ENCODE measurements at regions not wholly inside any gene's neighbourhood (a gene's known extent, or its start where the extent isn't known, plus 50 kb on each side); places are given as distances from the start of the nearest gene placed in this dataset.
"Not testable (repeated sequence)": the region's sequence is repeated elsewhere in the genome, so short reads cannot be mapped to it uniquely, and the experiment has no call there.

DNA sequence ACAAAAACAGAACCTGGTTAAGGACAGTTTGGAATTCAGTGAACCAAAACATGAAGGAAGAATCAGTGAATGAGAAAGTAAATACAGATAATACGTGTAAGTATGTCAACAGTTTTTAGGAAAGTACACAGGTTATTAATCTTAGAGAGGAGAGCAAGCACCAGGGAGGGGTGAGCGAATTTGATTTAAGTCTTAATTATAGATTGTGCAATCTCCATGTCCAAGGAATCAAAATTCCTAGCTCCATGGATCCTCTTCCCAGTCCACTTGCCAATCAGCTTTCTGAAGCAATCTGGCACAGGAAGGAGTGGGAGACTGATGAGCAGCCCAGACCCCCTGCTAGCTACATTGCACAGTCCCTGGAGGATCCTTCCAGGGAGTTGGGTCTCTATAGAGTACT lies 346.4 kb downstream of the SETD4 start:
- in situ Hi-C loops (cut with HindIII; ENCODE audit: low sequenced_read_pairs): no loop called here

- in situ Hi-C loops (cut with HindIII; ENCODE audit: low sequenced_read_pairs): no loop called here
Measured at GRCh38 chr21:35711661-35712060, 348.7 kb downstream of the SETD4 start.

DNA sequence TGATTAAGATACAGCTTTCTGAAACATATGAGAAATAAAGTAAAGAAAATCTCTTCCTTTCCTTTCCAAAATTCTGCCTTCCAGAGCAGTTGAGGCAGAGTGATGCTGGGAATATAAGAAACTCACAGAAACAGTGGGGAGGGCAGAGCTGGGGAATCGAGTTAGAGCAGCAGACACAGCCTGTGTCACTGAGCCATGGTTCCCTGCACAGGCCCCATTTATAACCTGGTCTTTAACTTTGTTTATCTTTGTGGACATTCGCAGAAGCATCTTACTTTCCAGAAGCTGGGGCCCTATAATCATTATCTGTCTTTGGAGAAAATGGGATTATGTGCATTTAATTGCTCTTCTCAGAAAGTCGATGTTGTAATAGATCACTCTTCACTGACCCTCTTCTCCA lies 349.1 kb downstream of the SETD4 start:
- in situ Hi-C loops (cut with HindIII; ENCODE audit: low sequenced_read_pairs): no loop called here

DNA sequence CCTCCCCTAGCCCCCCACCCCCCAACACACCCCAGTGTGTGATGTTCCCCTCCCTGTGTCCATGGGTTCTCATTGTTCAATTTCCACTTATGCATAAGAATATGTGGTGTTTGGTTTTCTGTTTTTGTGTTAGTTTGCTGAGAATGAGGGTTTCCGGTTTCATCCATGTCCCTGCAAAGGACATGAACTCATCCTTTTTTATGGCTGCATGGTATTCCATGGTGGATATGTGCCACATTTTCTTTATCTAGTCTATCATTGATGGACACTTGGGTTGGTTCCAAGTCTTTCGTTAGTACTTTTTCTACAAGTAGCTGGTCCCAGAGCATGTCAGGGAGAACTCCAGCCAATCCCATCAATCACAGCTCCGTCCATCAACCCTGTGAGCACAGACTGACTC lies 350.3 kb downstream of the SETD4 start:
- in situ Hi-C loops (cut with HindIII; ENCODE audit: low sequenced_read_pairs): not testable (repeated sequence)

DNA sequence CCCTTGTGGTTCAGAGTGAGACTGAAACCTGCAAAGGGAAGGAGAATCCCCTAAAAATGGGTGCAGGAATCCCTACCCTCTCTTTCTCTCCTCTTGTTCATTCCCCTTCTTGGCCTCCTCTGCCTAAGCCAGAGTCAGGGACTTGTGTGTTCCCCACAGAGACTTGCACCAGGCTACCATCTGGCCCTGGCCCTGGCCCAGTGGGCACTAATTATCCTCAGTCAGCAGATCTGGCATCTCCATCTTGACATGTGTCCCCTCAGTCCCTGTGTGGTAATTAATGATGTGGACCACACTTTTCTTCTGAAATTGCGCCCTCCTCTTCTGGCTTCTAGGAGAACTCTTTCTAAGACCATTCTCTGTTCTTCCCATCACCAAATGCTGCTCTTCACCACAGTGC lies 354.4 kb downstream of the SETD4 start:
- in situ Hi-C loops (cut with HindIII; ENCODE audit: low sequenced_read_pairs): no loop called here

DNA sequence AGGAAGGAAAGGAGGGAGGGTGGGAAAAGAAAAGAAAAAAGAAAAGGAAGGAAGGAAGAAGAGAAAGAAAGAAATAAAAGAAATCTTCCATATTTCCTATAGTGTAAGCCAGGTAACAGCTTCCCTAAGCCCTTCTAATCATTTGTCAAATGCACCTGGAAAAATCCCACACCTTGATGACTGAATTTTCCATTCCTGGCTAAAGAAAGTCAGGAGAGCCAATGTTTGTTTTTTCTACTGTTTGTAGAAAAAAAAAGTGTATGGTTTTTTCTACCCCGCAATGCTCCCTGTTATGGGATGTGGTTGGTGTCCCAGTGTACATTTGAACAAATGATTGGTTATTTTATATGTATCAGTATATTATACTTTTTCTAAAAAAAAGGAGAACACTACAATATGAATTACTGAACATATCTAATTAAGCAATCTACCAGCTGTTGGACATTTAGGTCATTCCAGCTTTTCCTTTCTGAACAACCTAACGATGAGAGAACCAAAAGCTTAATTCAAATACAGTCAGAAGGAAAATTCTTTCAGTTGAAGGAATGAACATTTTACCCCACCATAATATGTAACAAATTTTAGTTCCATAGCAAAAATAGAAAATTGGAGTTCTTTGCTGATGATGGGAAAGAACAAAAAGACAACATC lies 355.0 kb downstream of the SETD4 start:
- in situ Hi-C loops (cut with HindIII; ENCODE audit: low sequenced_read_pairs): no loop called here

GRCh38 chr21:35703704-35704103 lies 356.6 kb downstream of the SETD4 start:
- in situ Hi-C loops (cut with HindIII; ENCODE audit: low sequenced_read_pairs): no loop called here

DNA sequence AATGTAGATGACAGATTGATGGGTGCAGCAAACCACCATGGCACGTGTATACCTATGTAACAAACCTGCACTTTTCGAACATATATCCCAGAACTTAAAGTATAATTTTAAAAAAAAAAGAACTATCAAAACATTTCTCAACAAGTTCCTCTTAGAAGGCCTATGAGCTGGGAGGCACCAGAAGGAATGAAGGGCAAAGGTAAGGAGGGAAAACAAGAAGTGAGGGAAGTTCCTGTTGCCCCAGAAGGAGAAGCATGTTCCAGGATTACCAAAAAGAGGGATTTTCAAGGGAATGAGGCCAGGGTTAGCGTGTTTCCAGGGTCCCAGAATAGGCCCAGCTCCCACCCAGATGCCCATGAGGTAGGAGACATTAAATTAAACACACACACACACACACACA lies 361.0 kb downstream of the SETD4 start:
- in situ Hi-C loops (cut with HindIII; ENCODE audit: low sequenced_read_pairs): no loop called here

DNA sequence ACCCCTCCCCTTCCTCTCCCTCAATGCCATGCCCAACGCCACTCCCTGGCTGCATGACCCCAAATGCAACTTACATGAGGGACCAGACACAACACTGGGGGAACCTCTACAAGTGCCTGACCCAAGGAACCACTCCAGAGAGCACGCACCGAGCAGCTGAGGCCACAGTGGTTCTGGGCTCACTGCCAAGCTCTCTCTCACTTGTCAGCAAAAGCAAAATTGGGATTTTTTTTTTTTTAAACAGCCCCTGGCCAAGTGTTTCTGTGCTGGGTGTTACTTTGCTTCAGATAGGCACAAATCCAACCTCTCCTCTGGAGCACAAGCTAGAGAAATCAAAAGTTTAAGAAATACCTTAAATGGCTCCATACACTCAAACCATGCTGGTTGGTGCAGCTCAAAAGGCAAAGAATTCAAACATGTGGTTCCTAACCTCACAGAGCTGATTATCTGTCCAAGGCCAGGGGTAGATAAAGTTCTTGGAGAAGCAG lies 363.0 kb downstream of the SETD4 start:
- in situ Hi-C loops (cut with HindIII; ENCODE audit: low sequenced_read_pairs): no loop called here

DNA sequence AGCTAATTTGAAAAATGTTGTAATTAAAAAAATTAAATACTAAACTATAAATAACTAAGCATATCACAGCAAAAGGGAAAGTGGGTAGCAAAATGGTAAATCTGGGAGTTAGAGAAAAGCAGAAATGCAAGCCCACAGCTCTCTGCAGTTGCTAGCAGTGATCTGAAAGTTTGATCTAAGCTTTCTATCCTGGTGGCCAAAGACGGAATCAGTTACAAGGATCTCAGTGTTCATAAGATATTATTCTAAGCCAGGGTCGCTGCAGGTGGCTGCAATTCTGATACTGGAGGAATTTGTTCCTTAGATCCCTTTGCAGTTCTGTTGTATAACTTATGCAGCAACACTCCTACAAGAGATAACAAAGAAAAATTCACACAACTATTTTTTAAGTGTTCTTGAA lies 363.7 kb downstream of the SETD4 start:
- in situ Hi-C loops (cut with HindIII; ENCODE audit: low sequenced_read_pairs): no loop called here

DNA sequence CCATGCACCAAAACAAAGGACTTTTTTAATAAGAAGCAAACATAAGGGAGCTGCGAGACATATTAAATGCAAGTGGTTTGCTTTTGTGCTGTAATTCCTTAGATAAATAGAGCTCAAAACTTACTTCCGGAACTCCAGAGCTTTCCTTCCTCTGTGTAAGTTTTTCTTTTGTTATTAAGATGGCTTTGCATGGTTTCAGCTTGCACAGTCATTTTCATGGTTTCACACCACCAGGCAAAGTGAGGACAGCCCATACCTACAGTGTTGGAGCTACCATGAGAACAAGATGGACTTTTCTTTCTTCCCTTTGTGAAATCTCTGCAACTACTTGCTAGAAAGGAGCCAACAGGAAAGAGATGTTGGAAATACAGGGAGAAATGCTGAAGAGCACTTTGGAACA lies 368.0 kb downstream of the SETD4 start:
- in situ Hi-C loops (cut with HindIII; ENCODE audit: low sequenced_read_pairs): no loop called here

GRCh38 chr21:35690436-35690835 lies 369.9 kb downstream of the SETD4 start:
- in situ Hi-C loops (cut with HindIII; ENCODE audit: low sequenced_read_pairs): no loop called here

DNA sequence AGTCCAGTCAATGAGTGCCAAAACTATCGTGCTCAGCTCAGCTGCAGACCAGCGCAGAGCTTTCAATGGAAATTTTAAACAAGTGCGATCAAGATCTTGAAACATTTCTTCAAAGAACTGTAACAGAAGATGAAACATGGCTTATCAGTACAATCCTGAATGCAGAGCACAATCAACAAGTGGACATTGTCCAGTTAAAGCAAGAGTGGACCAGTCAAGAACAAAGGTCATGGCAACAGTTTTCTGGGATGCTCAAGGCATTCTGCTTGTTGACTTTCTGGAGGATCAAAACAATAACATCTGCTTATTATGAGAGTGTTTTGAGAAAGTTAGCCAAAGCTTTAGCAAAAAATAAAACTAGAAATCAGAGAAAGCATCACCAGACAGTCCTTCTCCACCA lies 374.2 kb downstream of the SETD4 start:
- in situ Hi-C loops (cut with HindIII; ENCODE audit: low sequenced_read_pairs): no loop called here

DNA sequence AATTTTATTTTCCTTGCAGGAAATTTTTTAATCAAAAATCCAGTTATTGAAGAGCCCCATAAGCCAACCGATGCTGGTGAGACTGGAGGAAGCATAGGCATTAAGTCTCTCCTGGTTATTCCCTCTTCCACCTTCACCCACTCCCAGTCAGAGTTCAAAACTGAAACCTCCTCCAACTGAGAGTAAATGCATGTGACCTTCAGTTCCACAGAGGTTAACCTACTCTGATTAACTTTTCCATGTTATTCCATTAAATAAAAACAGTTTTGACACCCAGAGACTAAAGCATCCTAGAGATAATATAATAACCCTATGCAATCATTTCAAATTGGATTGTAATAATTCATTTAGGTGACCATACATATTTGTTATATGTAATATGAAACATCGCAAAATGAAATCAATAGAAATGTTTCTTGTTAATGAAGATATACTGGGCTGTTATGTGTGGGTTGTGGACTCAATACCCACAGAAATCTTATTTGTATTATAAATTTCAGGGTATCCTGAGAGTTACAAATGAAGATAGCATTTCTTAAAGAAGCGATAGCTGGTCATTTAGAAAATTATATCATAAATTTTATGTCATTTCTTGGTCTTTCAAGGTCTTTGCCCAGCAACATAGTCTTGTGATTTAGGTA lies 376.5 kb downstream of the SETD4 start:
- in situ Hi-C loops (cut with HindIII; ENCODE audit: low sequenced_read_pairs): no loop called here

- in situ Hi-C loops (cut with HindIII; ENCODE audit: low sequenced_read_pairs): no loop called here
Measured at GRCh38 chr21:35682904-35683549, 377.3 kb downstream of the SETD4 start.

- in situ Hi-C loops (cut with HindIII; ENCODE audit: low sequenced_read_pairs): no loop called here
Measured at GRCh38 chr21:35681946-35682345, 378.4 kb downstream of the SETD4 start.

DNA sequence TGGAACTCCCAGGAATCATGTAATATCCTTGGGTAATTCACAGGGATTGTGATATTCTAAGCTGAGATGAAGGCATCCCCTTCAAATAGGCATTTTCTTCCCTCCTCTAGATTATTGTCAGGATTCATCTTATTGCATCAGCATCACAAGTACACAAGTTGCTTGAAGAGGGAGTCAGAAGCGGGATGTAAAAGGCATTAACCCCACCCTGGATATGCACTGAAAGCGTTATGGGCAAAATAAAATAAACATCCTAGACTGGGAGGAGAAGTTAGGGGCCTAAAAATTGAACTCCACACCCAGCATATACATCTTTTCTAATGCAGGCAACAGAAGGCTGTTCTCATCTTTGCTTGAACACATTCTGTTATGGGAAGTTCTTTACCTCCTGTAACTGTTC lies 381.2 kb downstream of the SETD4 start:
- in situ Hi-C loops (cut with HindIII; ENCODE audit: low sequenced_read_pairs): no loop called here

GRCh38 chr21:35678393-35678792 lies 381.9 kb downstream of the SETD4 start:
- in situ Hi-C loops (cut with HindIII; ENCODE audit: low sequenced_read_pairs): no loop called here

GRCh38 chr21:35677298-35677841 lies 383.0 kb downstream of the SETD4 start:
- in situ Hi-C loops (cut with HindIII; ENCODE audit: low sequenced_read_pairs): no loop called here

- in situ Hi-C loops (cut with HindIII; ENCODE audit: low sequenced_read_pairs): no loop called here
Measured at GRCh38 chr21:35674895-35675470, 385.3 kb downstream of the SETD4 start.

GRCh38 chr21:35674091-35674671 lies 386.1 kb downstream of the SETD4 start:
- in situ Hi-C loops (cut with HindIII; ENCODE audit: low sequenced_read_pairs): no loop called here
